ENCODE measurements at regions not wholly inside any gene's neighbourhood (a gene's known extent, or its start where the extent isn't known, plus 50 kb on each side); places are given as distances from the start of the nearest gene placed in this dataset.

GRCh38 chr1:68959461-68960030, 462.7 kb upstream of the DEPDC1 start:
- DNase-seq (ENCODE audit: low spot score) = no peak

- no peak for DNase-seq (ENCODE audit: low spot score)
Observed at GRCh38 chr1:68961143-68961542, 464.3 kb upstream of the DEPDC1 start.

- DNase-seq (ENCODE audit: low spot score) = no peak
Observed at GRCh38 chr1:68963353-68963752, 466.5 kb upstream of the DEPDC1 start.

GRCh38 chr1:68969441-68969840, 472.6 kb upstream of the DEPDC1 start:
- no peak for DNase-seq (ENCODE audit: low spot score)

GRCh38 chr1:68970571-68970970, 473.7 kb upstream of the DEPDC1 start:
- DNase-seq (ENCODE audit: low spot score) = no peak

- DNase-seq (ENCODE audit: low spot score) = no peak
Observed at GRCh38 chr1:68973459-68974244, 476.8 kb upstream of the DEPDC1 start.

- no peak for DNase-seq (ENCODE audit: low spot score)
Observed at GRCh38 chr1:68974447-68974846, 477.6 kb upstream of the DEPDC1 start.

- DNase-seq (ENCODE audit: low spot score) = no peak
Observed at GRCh38 chr1:68975212-68975933, 478.5 kb upstream of the DEPDC1 start.

- DNase-seq (ENCODE audit: low spot score) = no peak
Observed at GRCh38 chr1:68976916-68977610, 480.2 kb upstream of the DEPDC1 start.

GRCh38 chr1:68979891-68980290, 483.0 kb upstream of the DEPDC1 start:
- DNase-seq (ENCODE audit: low spot score) = no peak

- DNase-seq (ENCODE audit: low spot score) = no peak
Observed at GRCh38 chr1:68984289-68984688, 487.4 kb upstream of the DEPDC1 start.

GRCh38 chr1:68994096-68994495, 497.2 kb upstream of the DEPDC1 start:
- DNase-seq (ENCODE audit: low spot score) = no peak

GRCh38 chr1:69016468-69016867, 519.6 kb upstream of the DEPDC1 start:
- no peak for DNase-seq (ENCODE audit: low spot score)

- no peak for DNase-seq (ENCODE audit: low spot score)
Observed at GRCh38 chr1:69029649-69030048, 532.8 kb upstream of the DEPDC1 start.

- no peak for DNase-seq (ENCODE audit: low spot score)
Observed at GRCh38 chr1:69038379-69038778, 529.3 kb upstream of the LRRC7 start.

- no peak for DNase-seq (ENCODE audit: low spot score)
Observed at GRCh38 chr1:69045572-69045971, 522.1 kb upstream of the LRRC7 start.

- DNase-seq (ENCODE audit: low spot score) = no peak
Observed at GRCh38 chr1:69055194-69055593, 512.5 kb upstream of the LRRC7 start.

GRCh38 chr1:69058454-69058853, 509.3 kb upstream of the LRRC7 start:
- no peak for DNase-seq (ENCODE audit: low spot score)

- no peak for DNase-seq (ENCODE audit: low spot score)
Observed at GRCh38 chr1:69070660-69071373, 496.9 kb upstream of the LRRC7 start.

GRCh38 chr1:69073176-69073575, 494.5 kb upstream of the LRRC7 start:
- no peak for DNase-seq (ENCODE audit: low spot score)

- DNase-seq (ENCODE audit: low spot score) = no peak
Observed at GRCh38 chr1:69076631-69077030, 491.1 kb upstream of the LRRC7 start.

GRCh38 chr1:69077198-69077597, 490.5 kb upstream of the LRRC7 start:
- DNase-seq (ENCODE audit: low spot score) = no peak
